GM19043 (cell line): ENCODE measurements at regions not wholly inside any gene's neighbourhood (a gene's known extent, or its start where the extent isn't known, plus 50 kb on each side); places are given as distances from the start of the nearest gene placed in this dataset.
"Not testable (repeated sequence)": the region's sequence is repeated elsewhere in the genome, so short reads cannot be mapped to it uniquely, and the experiment has no call there.

Source experiments
- ATAC-seq: cut with Tn5 transposase; IDR thresholded peaks from one replicate; pipeline ENCODE4 v1.9.1; 2021; ENCODE audit warnings: low read depth; ENCODE audit not compliant: unreplicated experiment

DNA sequence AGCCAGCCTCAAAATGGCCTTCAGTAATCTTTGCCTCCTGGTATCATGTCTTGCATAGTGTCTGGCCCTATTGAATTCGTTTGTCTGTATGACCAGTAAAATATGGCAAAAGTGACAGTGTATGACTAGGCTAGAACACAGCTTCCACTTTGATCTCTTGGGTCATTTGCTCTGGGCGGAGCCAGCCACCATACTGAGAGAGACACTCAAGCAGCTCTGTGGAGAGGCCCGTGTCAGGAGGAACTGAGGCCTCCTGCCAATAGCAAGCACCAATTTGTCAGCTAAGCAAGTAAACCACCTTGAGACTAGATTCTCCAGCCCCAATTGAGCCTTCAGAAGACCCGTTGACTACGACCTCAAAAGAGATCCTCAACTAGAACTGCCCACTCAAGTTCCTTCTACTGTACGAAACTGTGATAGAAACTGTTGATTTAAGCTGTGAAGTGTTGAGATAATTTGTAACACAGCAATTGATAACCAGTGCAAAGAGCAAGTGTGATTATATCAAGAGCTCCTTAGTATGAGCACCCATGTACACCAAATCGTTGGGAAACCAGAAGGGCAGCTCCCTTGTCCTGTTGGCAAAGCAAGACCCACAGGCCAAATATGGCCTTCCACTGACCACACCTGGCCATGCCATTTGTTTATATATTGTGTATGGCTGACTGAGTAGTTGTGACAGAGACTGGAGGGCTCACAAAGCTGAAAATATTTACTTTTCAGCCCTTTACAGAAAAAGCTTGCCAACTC is 52.7 kb upstream of the SERBP1 start:
- ATAC-seq = no peak

- no peak for ATAC-seq
Observed at GRCh38 chr1:67484492-67484891, 54.3 kb upstream of the SERBP1 start.

DNA sequence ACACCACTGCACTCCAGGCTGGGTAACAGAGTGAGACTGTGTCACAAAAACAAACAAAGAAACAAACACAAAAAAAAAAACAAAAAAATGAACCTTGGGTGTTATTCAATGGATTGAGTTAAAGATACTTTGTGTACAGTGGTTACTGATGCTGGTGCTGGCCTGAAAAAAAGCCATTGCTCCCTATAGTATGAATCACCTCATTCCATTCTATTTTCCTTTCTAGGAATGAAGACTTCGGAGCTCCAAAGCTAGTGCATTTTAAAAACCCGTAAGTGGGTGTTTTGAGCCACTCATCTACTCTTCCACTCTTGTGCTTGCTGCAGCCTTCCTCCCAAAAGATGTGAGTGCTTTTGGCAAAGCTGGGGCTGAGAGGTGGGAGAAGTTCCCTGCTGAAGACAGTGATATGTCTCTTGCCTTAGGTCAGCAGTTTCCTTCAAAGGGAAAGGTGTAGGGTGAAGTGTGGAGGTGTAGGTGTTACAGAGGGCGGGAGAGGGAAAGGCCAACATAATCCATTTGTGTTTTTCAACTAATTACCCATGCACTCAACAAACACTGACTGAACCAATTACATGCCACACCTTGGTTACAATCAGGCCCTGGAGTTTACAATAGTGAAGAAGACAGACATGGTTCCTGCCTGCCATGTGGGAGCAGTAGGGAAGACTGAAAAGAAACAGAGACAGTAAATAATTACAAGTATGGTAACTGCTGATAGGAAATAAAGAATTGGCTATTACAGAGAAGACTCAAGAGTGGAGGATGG is 55.0 kb upstream of the SERBP1 start:
- ATAC-seq = no peak

- ATAC-seq = no peak
Observed at GRCh38 chr1:67489643-67490042, 59.4 kb upstream of the SERBP1 start.

DNA sequence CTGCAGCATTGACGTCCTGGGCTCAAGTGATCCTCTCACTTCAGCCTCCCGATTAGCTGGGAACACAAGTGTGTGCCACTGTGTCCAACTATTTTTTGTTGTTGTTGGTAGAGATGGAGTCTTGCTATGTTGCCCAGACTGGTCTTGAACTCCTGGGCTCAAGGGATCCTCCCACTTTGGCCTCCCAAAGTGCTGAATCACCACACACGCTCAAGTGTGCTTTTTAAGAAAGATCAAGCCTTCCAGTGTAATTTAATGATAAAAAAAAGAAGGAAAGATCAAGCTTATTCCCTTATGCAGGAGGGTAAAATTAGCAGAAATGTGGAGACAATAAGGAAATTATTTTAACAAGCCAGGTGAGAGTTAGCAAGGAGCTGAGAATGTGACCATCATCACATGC is 61.1 kb upstream of the SERBP1 start:
- no peak for ATAC-seq

DNA sequence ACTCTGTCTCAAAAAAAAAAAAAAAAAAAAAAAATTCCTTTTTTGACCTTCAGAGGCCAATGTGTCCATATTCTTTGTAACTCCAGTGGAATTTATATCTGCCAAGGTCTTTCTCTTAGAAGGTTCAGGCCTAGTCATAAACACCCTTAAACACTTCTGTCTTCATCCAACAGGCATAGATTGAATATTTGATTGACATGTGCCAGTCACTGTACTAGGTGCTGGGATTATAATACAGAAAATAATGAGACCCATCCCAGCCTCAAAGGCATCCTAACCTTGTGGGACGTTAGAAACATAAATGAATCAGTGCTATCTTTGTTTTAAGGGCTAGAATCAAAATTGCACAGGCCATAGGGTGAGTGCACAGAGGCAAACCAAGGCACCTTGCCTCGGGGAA is 62.9 kb upstream of the SERBP1 start:
- ATAC-seq = no peak

DNA sequence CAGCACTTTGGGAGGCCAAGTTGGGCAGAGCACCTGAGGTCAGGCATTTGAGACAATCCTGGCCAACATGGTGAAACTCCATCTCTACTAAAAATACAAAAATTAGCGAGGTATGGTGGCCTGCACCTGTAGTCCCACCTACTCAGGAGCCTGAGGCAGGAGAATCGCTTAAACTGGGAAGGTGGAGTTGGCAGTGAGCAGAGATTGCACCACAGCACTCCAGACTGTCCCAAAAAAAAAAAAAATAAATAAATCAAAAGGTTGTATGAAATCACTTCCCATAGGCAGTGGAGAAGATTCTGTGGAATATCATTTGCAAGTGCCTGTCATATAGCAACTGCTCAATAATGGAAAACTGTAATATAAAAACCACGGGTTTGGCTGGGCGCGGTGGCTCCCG is 65.1 kb upstream of the SERBP1 start:
- no peak for ATAC-seq

DNA sequence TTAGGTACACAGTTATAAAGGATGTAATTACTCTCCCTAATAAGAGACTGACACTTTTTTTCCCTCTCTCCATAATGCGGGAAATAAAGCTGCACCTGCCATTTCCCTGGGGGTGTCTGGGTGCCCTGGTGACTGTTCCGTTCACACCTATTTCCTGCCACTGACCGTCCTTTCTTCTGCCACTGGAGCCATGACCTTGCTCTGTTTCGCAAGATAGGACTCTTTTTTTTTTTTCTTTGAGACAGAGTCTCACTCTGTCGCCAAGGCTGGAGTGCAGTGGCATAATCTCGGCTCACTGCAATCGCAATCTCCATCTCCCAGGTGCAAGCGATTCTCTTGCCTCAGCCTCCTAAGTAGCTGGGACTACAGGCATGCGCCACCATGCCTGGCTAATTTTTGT is 66.1 kb upstream of the SERBP1 start:
- no peak for ATAC-seq

DNA sequence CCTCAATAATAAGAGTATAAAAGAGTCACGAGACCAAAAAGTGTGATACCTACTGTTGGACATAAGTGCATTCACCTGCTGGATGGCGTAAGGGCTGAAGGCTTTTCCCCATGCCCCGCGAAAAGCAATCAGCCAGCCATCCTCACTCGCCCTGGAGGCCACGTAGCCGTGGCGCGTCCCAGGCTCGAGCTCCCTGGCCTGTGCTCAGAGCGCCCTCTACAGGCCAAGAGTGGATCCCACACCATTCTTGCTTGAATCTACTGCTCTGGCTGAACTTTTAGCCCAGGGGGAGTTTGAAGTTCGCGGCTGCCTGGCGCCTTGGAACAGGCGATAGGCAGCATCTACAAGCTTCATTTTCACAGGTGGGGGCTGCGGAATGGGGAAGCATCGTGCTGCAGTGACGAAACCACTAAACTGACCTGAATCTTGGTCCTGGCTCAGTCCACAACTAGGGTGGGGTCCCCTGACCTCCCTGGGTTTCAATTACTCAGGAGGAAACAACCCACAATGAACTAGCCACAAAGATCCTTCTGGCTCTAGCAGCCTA is 70.3 kb upstream of the SERBP1 start:
- peak; percentile 99 for ATAC-seq

- no peak for ATAC-seq
Observed at GRCh38 chr1:67503974-67504373, 73.8 kb upstream of the SERBP1 start.

DNA sequence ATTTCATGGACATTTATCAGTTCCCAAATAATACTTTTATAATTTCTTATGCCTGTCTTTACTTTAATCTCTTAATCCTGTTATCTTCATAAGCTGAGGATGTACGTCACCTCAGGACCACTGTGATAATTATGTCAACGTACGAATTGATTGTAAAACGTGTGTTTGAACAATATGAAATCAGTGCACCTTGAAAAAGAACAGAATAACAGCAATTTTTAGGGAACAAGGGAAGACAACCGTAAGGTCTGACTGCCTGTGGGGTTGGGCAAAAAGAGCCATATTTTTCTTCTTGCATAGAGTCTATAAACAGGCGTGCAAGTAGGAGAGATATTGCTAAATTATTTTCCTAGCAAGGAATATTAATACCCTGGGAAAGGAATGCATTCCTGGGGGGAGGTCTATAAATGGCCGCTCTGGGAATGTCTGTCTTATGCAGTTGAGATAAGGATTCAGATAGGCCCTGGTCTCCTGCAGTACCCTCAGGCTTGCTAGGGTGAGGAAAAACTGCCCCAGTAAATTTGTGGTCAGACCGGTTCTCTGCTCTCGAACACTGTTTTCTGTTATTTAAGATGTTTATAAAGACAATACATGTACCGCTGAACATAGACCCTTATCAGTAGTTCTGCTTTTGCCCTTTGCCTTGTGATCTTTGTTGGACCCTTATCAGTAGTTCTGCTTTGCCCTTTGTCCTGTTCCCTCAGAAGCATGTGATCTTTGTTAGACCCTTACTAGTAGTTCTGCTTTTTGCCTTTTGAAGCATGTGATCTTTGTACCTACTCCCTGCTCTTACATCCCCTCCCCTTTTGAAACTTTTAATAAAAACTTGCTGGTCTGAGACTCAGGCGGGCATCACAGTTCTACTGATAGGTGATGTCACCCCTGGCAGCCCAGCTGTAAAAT is 83.4 kb upstream of the SERBP1 start:
- not testable (repeated sequence) for ATAC-seq

GRCh38 chr1:67514300-67514699 is 84.1 kb upstream of the SERBP1 start:
- ATAC-seq = no peak

DNA sequence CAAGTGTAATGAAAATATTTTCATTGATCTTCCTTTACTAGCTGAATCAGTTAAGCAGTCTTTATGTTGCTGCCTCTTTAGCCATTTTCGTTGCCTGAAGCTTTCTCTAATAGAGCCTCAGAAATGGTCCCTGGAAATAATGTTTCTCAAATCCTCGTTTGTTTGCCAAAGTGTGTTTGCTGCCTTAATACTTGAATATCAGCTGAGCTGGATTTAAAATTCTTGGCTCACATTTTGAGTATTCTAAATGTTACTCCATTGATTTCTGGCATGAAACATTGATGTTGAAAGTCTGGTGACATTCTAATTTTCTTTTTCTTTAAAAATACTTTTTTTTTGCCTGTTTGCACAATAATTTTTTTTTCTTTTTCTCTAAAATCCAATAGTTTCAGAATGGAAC is 84.6 kb upstream of the SERBP1 start:
- ATAC-seq = no peak

DNA sequence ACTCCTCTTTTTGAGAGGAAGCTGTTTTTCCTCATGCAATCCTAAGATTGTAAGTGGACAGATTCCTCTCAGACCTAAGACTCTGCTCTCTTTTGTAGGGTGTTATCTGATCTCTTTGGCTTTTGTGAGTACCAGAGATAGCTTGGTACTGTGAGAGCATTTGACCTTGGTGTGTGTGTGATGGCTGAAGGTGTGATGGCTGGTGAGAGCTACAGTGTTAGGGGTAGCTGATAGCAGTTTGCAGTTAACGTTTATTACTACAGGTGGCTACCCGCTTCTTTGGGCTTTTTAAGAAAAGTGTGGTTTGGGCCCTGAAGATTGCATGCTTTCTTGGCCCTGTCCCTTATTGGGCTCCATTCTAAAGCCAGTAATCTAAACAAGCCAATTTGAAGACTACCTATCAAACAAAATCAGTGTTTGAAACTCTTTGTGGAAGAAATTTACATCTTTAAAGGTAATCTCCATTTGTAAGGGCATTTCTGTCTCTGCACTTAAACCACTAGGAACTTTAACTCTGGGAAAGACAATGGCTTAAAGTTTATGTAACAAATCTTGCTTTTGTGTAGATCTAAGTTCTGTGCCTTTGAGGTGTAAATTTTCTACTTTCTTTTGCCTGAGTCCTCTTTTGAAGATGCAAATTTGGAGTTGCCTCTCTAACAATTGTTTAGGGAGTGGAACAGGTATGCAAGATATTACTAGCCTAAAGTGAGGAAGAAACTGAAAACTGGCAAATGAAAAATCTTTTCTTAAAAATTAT is 85.3 kb upstream of the SERBP1 start:
- no peak for ATAC-seq

DNA sequence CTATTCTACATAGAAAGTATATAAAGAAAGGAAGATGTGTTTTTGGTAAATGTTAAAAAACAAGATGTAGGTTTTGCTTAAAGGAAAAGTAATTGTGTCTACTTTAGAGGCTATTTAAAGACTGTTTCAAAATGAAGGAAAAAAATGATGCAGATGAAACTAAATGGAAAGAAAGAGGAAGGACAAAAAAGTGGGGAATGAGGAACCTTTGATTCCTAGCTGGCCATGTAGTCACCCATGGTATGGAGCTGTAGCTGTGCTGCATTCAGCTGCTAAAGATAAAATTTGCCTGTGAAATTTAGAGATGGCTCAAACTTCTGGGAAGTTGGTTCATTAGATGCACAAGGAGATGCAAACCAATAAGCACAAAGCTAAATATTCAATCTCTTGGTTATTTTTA is 86.8 kb upstream of the SERBP1 start:
- no peak for ATAC-seq

GRCh38 chr1:67522001-67522441 is 91.8 kb upstream of the SERBP1 start:
- no peak for ATAC-seq

DNA sequence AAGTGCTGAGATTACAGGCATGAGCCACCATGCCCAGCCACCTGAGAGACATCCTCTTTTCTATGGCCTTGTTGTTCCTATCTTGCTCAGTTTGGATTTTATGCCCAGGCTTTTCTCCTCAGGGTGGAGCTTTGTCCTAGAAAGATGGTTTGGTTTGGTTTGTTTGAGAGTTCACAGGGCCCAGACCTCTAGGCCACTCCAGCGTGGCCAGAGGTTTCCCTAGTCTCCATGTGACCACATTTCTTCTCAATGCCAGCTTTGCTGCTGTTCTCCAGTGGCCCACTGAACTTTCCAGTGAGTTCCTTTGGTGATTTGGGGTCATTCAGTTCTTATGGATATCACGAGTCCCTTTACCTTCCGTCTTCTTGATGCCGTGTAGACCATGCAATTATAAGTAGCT is 92.6 kb upstream of the SERBP1 start:
- ATAC-seq = no peak

DNA sequence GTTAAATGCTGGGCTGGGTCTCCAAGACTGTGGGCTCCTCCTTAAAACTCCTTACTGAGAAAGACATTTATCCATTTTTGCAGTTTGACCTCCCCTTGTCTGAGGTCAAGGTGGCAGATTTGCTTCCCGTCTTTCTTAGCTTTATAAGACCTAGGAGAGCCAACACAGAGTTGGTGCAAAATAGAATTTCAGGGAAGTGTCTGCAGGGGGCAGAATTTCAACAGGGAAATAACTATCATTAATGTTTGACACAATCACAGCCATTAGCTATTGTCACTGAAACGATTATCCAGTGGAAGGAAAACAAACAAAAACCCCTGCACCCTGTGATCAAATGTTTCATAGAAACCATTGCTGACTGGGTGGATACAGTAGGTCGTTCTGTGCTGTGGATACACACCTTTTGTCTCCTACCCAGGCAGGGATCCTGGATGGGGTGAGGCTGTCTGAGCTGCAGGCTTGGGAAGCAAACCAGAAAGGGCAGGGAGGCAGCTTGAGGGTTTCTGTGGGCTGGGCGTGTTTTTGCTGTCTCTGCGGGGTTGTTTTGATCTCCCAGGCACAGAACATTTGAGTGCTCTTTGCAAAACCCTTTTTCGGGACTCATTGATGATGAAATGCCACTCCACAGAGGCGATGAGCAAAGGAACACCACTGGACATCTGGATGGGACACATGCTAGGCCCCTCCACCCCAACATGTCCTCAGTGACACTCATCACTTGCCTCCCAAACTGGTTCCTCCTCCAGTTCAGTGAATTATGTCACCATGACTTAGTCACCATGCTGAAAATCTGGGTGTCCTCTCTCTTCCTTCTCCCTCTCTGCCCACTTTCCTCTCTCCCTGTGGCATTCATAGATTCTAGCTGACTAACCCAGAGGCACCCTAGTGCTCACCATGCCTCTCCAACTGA is 94.2 kb upstream of the SERBP1 start:
- no peak for ATAC-seq
